ENCODE measurements at regions not wholly inside any gene's neighbourhood (a gene's known extent, or its start where the extent isn't known, plus 50 kb on each side); places are given as distances from the start of the nearest gene placed in this dataset.

- in situ Hi-C loops (cut with HindIII; ENCODE audit: low sequenced_read_pairs), result no loop called here
- no peak for DNase-seq (ENCODE audit: low read depth, low spot score)
- no peak overlapping the region for H3K4me3 ChIP-seq (ENCODE audit: low read depth, low read length)
- TF ChIP-seq, protein P1, sequence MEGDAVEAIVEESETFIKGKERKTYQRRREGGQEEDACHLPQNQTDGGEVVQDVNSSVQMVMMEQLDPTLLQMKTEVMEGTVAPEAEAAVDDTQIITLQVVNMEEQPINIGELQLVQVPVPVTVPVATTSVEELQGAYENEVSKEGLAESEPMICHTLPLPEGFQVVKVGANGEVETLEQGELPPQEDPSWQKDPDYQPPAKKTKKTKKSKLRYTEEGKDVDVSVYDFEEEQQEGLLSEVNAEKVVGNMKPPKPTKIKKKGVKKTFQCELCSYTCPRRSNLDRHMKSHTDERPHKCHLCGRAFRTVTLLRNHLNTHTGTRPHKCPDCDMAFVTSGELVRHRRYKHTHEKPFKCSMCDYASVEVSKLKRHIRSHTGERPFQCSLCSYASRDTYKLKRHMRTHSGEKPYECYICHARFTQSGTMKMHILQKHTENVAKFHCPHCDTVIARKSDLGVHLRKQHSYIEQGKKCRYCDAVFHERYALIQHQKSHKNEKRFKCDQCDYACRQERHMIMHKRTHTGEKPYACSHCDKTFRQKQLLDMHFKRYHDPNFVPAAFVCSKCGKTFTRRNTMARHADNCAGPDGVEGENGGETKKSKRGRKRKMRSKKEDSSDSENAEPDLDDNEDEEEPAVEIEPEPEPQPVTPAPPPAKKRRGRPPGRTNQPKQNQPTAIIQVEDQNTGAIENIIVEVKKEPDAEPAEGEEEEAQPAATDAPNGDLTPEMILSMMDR (IDR thresholded peaks at IDR 0.05; ENCODE audit: low read depth, low read length), result no peak
These were observed 86.1 kb downstream of the PDGFA start for GRCh38 chr7:433558-433957.

- no peak overlapping the region for H3K4me3 ChIP-seq (ENCODE audit: low read depth, low read length)
- TF ChIP-seq, protein P1 (IDR thresholded peaks at IDR 0.05; ENCODE audit: low read depth, low read length), result no peak
- no peak for DNase-seq (ENCODE audit: low read depth, low spot score)
- in situ Hi-C loops (cut with HindIII; ENCODE audit: low sequenced_read_pairs), result no loop called here
These were observed 84.6 kb downstream of the PDGFA start for GRCh38 chr7:434891-435629.

GRCh38 chr7:435630-436366 is 83.8 kb downstream of the PDGFA start:
- in situ Hi-C loops (cut with HindIII; ENCODE audit: low sequenced_read_pairs), result no loop called here
- no peak overlapping the region for H3K4me3 ChIP-seq (ENCODE audit: low read depth, low read length)
- DNase-seq (ENCODE audit: low read depth, low spot score), result peak; percentile 8
- TF ChIP-seq, protein P1 (IDR thresholded peaks at IDR 0.05; ENCODE audit: low read depth, low read length), result no peak

DNA sequence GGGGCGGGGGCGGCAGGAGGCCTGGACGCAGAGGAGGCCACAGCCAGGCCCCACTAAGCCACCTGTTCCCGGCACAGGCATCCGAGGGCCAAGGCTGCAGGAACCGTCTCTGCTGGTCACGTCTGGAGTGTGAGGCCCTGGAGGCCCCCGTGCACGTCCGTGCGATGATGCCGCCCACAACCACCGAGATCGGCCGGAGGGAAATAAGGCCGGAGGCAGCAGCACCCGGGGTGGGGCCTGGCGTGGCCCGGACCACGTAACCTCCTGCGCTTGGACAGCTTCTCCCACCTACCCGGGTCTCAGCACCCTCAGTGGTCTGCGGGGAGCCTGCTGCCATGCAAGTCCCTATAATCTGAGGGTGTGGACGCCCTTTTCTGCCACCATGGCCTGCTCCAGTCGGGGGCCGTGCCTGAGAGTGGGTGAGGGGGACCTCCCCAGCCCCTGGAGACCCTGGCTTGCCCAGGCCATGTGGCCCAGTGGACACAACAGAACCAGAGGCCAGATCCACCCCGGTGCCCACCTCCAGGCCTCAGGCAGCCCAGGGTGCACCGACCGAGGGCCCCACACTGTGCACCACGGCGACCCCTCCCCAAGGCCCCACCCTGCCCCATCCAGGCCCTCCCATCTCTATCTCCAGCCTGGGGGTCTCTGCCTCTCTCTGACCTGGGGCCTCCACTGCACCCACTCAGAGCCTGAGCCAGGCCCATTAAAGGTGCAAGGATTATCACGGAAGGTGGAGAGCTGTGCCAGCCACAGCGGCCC is 83.1 kb downstream of the PDGFA start:
- in situ Hi-C loops (cut with HindIII; ENCODE audit: low sequenced_read_pairs), result no loop called here
- no peak overlapping the region for H3K4me3 ChIP-seq (ENCODE audit: low read depth, low read length)
- TF ChIP-seq, protein P1 (IDR thresholded peaks at IDR 0.05; ENCODE audit: low read depth, low read length), result no peak
- no peak for DNase-seq (ENCODE audit: low read depth, low spot score)

DNA sequence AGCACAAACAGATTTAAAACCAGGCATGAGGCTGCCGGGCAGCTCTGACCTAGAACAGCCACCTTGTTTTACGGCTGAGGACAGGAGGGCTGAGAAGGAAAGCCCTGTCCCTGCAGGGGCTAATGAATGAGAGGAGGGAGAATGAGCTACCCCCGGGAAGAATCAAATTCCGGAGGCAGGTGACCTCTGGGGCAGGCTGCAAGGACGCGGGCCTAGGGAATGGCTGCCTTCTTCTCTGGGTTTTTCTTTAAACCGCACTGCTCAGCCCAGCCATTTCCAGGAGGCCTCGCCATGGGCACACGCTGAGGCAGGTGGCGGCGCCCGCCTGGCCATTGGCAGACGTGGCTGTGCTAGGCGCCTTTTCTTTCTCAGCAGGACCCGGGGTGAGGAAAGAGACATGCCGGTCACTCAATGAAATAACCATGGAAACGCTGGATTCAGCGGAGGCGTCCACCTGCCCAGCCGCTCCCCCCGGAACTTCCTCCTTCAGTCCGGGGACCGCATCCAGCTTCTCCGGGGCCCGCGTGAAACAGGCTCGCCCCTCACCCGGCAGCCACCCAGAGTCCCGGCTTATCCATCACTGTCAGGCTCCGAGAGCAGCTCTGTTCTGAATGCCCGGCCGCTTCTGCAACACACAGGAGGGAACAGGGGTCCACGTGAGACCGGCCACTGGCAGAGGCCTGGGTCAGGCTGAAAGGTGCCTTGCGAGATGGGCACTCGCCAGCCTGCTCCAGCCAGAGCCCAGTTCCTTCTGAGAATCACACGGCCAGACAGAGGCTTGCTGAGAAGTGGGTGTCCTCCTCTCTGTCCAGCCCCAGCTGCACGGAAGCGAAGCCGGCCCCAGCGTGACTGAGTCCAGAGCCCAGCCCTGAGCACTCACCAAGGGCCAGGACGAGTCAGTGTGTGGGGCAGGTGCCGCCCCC is 82.1 kb downstream of the PDGFA start:
- in situ Hi-C loops (cut with HindIII; ENCODE audit: low sequenced_read_pairs), result no loop called here
- H3K4me3 ChIP-seq (ENCODE audit: low read depth, low read length), result no peak overlapping the region
- no peak for DNase-seq (ENCODE audit: low read depth, low spot score)
- TF ChIP-seq, protein P1 (IDR thresholded peaks at IDR 0.05; ENCODE audit: low read depth, low read length), result no peak

DNA sequence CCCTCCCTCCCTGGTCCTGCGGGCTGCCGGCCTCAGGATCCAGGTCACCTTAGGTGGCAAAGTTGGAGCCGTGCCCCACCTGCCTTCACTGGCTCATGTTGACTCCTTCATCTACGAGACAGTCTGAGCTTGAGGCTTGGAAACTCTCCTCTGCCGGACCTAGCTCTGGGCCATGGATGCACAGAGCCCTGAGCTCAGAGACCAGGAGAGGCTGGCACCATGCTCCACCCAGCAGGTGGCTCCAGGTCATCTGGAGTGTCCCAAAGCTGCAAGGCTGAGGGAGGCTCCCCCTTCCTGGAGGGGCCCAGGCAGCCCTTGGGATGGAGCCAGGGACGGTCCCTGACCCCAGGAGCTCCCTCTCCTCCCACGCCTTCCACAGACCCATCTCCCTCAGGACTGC is 81.3 kb downstream of the PDGFA start:
- DNase-seq (ENCODE audit: low read depth, low spot score), result no peak
- TF ChIP-seq, protein P1 (IDR thresholded peaks at IDR 0.05; ENCODE audit: low read depth, low read length), result no peak
- in situ Hi-C loops (cut with HindIII; ENCODE audit: low sequenced_read_pairs), result no loop called here
- no peak overlapping the region for H3K4me3 ChIP-seq (ENCODE audit: low read depth, low read length)

Data from astrocyte of the spinal cord (primary cell).